Omental fat pad (tissue), 3 donors: ENCODE measurements at regions not wholly inside any gene's neighbourhood (a gene's known extent, or its start where the extent isn't known, plus 50 kb on each side); places are given as distances from the start of the nearest gene placed in this dataset.

Experiments used
- ATAC-seq: fragments of 150-250 bp; one replicate; pipeline ENCODE4 v1.9.1; 2016; ENCODE audit warnings: mild to moderate bottlenecking, moderate library complexity; ENCODE audit not compliant: low FRiP score
- DNase-seq: peaks from one replicate; pipeline ENCODE4 v3.0.0-alpha.2; 2019; ENCODE audit warnings: low spot score
- CTCF ChIP-seq, 3 donors: fragments of 450-650 bp; IDR thresholded peaks; one replicate each; pipeline ENCODE4 v1.5.1; 2016 to 2017; ENCODE audit warnings: antibody characterized with exemption in 3 of 3, mild to moderate bottlenecking in 3 of 3, moderate library complexity in 2 of 3

- no peak for TF ChIP-seq CTCF (IDR thresholded peaks at IDR 0.05)
- DNase-seq: no peak
- ATAC-seq: no peak
Measured at GRCh38 chr11:134541951-134542350, 129.9 kb upstream of the B3GAT1 start.

DNA sequence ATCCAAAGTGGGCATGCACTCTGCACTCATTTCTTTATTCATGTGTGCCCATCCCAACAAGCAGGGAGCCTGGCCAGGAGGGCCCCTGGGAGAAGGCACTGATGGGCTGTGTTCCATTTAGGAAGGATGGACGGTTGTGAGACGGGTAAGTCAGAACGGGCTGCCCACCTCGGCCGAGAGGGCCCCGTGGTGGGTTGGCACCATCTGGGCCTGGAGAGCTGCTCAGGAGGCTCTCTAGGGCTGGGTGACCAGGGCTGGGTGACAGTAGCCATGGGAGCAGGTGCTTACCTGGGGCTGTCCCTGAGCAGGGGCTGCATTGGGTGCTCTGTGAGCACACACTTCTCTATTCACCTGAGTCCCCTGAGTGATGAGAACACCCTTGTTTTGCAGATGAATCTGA, 129.3 kb upstream of the B3GAT1 start:
- ATAC-seq (no peak), DNase-seq (no peak)
- no peak for TF ChIP-seq CTCF (IDR thresholded peaks at IDR 0.05)

GRCh38 chr11:134539285-134539684, 127.2 kb upstream of the B3GAT1 start:
- TF ChIP-seq CTCF (IDR thresholded peaks at IDR 0.05): no peak
- no peak for ATAC-seq
- no peak for DNase-seq

DNA sequence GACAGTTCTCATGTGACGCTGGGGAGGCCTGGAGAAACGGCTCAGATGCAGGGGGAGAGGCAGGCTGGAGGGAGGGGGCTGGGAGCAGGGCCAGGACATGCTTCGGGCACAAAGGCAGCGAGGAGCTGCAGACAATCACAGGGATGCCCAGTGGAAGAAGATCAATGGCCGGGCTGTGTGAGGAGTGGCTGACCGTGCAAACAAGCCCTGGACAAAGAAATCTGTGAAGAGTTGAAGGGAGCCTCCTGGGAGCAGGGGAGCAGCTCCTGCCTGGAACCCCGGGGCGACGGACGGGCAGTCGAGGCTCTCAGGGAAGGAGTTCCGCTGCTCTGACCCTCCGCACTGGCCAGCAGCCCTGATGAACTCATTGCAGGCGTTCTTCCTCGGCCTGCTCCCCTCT, 126.7 kb upstream of the B3GAT1 start:
- ATAC-seq: no peak
- DNase-seq: no peak
- TF ChIP-seq CTCF (IDR thresholded peaks at IDR 0.05): no peak

- TF ChIP-seq CTCF (IDR thresholded peaks at IDR 0.05): no peak
- DNase-seq: no peak
Measured at GRCh38 chr11:134537941-134538340, 125.9 kb upstream of the B3GAT1 start.

DNA sequence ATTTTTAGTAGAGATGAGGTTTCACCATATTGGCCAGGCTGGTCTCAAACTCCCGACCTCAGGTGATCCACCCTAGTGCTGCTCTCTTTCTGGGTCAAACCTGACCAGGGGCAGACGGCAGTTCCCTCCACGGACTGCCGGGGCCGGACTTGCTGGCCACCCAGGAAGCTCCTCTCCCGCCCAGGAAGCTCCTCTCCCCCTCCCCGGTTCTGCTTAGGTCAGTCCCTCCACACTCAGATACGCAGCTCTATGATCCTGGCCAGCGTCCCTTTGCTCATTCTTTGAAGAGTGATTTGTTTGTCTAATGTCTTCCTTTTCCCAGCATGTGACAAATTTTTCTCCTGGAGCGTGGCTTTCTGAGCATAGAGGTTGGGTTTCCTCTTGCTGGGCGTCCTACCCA, 125.3 kb upstream of the B3GAT1 start:
- TF ChIP-seq CTCF (IDR thresholded peaks at IDR 0.05): no peak
- ATAC-seq: no peak
- no peak for DNase-seq

More at GRCh38 chr11:134537941-134538340, 125.9 kb upstream of the B3GAT1 start:
- ATAC-seq: no peak

DNA sequence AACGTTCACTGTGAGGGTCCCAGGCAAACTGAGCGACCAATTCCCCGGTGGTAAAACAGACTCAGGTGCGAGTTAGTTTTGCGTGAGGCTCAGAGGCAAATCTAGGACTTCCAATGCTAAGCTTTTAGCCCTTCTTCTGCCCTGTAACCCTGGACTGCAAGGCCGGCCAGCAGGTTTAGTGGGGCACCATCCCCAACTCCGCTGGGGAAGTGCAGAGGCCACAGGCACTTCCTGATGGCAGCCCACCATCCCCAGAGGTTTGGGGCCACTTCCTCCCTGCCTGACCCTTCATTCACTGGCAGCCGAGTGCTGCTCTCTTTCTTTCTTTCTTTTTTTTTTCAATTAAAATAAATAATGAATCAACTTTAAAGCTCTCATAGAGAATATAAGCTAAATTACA, 124.6 kb upstream of the B3GAT1 start:
- TF ChIP-seq CTCF (IDR thresholded peaks at IDR 0.05): no peak
- ATAC-seq: no peak
- DNase-seq: no peak
